ENCODE measurements at regions not wholly inside any gene's neighbourhood (a gene's known extent, or its start where the extent isn't known, plus 50 kb on each side); places are given as distances from the start of the nearest gene placed in this dataset.

DNA sequence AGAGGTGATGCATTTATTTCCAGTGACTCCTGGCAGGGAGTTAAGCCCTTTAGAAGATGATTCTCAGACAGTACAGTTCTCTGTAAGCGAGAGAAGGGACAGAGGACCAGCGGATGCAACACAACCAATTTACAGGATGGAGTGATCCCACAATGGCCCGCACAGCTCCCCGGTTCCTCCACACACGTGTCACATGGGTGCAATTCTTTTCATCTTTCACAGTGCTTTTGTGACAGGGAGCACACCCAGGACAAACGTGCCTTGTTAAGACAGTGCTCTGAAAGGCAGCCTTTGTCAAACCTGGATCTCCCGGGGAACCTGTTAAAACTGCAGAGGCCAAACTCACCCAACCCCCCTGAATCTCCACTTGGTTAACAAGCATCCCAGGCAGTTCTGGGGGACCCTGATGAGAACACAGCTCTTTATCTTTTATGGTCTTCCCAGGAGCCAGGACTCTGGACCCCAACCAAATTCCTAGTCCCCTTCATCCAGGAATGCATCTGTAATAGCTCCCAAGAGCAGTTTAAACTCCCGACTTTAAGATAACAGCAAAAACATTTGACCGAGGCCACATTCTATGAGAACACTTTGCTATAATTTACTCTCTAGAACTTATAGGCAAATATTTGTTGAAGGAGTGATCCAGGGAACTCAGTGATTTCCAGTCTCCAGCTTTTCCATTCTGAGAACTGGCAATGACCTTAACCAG is 134.9 kb upstream of the CDH5 start:
- CTCF ChIA-PET (ENCODE audit: unreplicated experiment): no interaction called here
- H3K79me2 ChIP-seq (ENCODE audit: insufficient read depth, low read depth, low read length): no peaks in the 10 kb centered on the region
- POLR2A ChIA-PET: no interaction called here

DNA sequence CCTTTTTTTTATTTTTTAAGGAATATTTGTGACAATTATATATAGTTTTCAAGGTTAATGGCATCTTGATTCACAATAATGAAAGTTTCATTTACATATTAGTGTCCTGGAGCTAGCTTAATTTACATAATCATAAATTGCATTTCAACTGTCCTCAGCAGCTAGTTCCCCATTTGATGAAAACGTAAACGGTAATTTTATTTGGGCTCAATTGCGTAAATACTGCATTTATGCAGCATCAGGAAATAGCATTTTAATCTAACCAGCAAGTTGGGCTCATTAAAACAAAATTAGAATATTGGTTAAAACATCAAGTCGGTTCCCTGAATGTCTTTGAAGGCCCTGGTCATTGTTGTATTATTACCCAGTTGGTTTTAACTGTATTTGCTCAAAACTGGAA is 136.8 kb upstream of the CDH5 start:
- H3K9me2 ChIP-seq (ENCODE audit: insufficient read depth, low read length): no peaks in the 10 kb centered on the region
- no TSS peak for BruUV-seq (replicated peaks)
- no peak overlapping the region for H3K4me2 ChIP-seq (ENCODE audit: low read length)
- H3K4me1 ChIP-seq (ENCODE audit: insufficient read depth, low read length, poor library complexity, severe bottlenecking): peaks cover 5% of the 10 kb centered on the region
- H3K27ac ChIP-seq (ENCODE audit: low read depth, low read length, poor library complexity, severe bottlenecking): no peak overlapping the region
- DNase-seq (ENCODE audit: low spot score): no peak
- H3K4me3 ChIP-seq (ENCODE audit: low read depth, low read length, poor library complexity, severe bottlenecking): no peak overlapping the region
- ChIA-PET CTCF (ENCODE audit: unreplicated experiment) (no interaction called here), POLR2A (interaction anchor here (0.6 kb wide), 1 partner anchor 61 kb away, joined by 3 read pairs; no protein-coding TSS in a partner anchor)
- H4K20me1 ChIP-seq (ENCODE audit: insufficient read depth, low read length): no peaks in the 10 kb centered on the region
- TF ChIP-seq, protein P1, sequence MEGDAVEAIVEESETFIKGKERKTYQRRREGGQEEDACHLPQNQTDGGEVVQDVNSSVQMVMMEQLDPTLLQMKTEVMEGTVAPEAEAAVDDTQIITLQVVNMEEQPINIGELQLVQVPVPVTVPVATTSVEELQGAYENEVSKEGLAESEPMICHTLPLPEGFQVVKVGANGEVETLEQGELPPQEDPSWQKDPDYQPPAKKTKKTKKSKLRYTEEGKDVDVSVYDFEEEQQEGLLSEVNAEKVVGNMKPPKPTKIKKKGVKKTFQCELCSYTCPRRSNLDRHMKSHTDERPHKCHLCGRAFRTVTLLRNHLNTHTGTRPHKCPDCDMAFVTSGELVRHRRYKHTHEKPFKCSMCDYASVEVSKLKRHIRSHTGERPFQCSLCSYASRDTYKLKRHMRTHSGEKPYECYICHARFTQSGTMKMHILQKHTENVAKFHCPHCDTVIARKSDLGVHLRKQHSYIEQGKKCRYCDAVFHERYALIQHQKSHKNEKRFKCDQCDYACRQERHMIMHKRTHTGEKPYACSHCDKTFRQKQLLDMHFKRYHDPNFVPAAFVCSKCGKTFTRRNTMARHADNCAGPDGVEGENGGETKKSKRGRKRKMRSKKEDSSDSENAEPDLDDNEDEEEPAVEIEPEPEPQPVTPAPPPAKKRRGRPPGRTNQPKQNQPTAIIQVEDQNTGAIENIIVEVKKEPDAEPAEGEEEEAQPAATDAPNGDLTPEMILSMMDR (conservative IDR thresholded peaks at IDR 0.05; ENCODE audit: low read length): no peak
- no peak for TF ChIP-seq EZH2phosphoT487 (IDR thresholded peaks at IDR 0.05; ENCODE audit: borderline replicate concordance, low read depth, low read length)
- no peak overlapping the region for H2AFZ ChIP-seq (ENCODE audit: low read length)
- intact Hi-C loops (cut with micrococcal nuclease; ENCODE audit: unreplicated experiment): no loop called here
- H3K9me3 ChIP-seq (ENCODE audit: low read length): no peaks in the 10 kb centered on the region
- no peaks in the 10 kb centered on the region for H3K79me2 ChIP-seq (ENCODE audit: insufficient read depth, low read depth, low read length)
- no peaks in the 10 kb centered on the region for H3K36me3 ChIP-seq (ENCODE audit: insufficient read depth, low read length)

More for the DNA sequence above, 134.9 kb upstream of the CDH5 start:
- Histone ChIP-seq H3K4me1 (ENCODE audit: insufficient read depth, low read length, poor library complexity, severe bottlenecking) (peaks cover 5% of the 10 kb centered on the region), H4K20me1 (ENCODE audit: insufficient read depth, low read length) (no peaks in the 10 kb centered on the region), H3K9me3 (ENCODE audit: low read length) (no peaks in the 10 kb centered on the region), H3K9me2 (ENCODE audit: insufficient read depth, low read length) (no peaks in the 10 kb centered on the region), H3K4me2 (ENCODE audit: low read length) (no peak overlapping the region), H2AFZ (ENCODE audit: low read length) (no peak overlapping the region), H3K36me3 (ENCODE audit: insufficient read depth, low read length) (no peaks in the 10 kb centered on the region), H3K4me3 (ENCODE audit: low read depth, low read length, poor library complexity, severe bottlenecking) (no peak overlapping the region), H3K27ac (ENCODE audit: low read depth, low read length, poor library complexity, severe bottlenecking) (no peak overlapping the region)
- TF ChIP-seq, protein P1 (conservative IDR thresholded peaks at IDR 0.05; ENCODE audit: low read length): no peak
- TF ChIP-seq EZH2phosphoT487 (IDR thresholded peaks at IDR 0.05; ENCODE audit: borderline replicate concordance, low read depth, low read length): no peak
- intact Hi-C loops (cut with micrococcal nuclease; ENCODE audit: unreplicated experiment): no loop called here
- no peak for DNase-seq (ENCODE audit: low spot score)
- BruUV-seq (replicated peaks): no TSS peak

- Histone ChIP-seq H4K20me1 (ENCODE audit: insufficient read depth, low read length) (no peaks in the 10 kb centered on the region), H3K4me1 (ENCODE audit: insufficient read depth, low read length, poor library complexity, severe bottlenecking) (peaks cover 8% of the 10 kb centered on the region), H2AFZ (ENCODE audit: low read length) (no peak overlapping the region), H3K4me2 (ENCODE audit: low read length) (no peak overlapping the region), H3K9me3 (ENCODE audit: low read length) (no peaks in the 10 kb centered on the region), H3K27ac (ENCODE audit: low read depth, low read length, poor library complexity, severe bottlenecking) (no peak overlapping the region), H3K4me3 (ENCODE audit: low read depth, low read length, poor library complexity, severe bottlenecking) (no peak overlapping the region), H3K79me2 (ENCODE audit: insufficient read depth, low read depth, low read length) (no peaks in the 10 kb centered on the region), H3K9me2 (ENCODE audit: insufficient read depth, low read length) (no peaks in the 10 kb centered on the region), H3K36me3 (ENCODE audit: insufficient read depth, low read length) (no peaks in the 10 kb centered on the region)
- CTCF ChIA-PET (ENCODE audit: unreplicated experiment): no interaction called here
- no peak for TF ChIP-seq EZH2phosphoT487 (IDR thresholded peaks at IDR 0.05; ENCODE audit: borderline replicate concordance, low read depth, low read length)
- TF ChIP-seq, protein P1 (conservative IDR thresholded peaks at IDR 0.05; ENCODE audit: low read length): no peak
- no peak for DNase-seq (ENCODE audit: low spot score)
- no TSS peak for BruUV-seq (replicated peaks)
- intact Hi-C loops (cut with micrococcal nuclease; ENCODE audit: unreplicated experiment): no loop called here
- POLR2A ChIA-PET: interaction anchor here (0.6 kb wide), 1 partner anchor 60 kb away, joined by 3 read pairs; no protein-coding TSS in a partner anchor
Observed at GRCh38 chr16:66228792-66229191, 137.7 kb upstream of the CDH5 start.
